DMS79 treated with DMSO at 0.1 percent for 48 hours (cell line): ENCODE measurements at regions not wholly inside any gene's neighbourhood (a gene's known extent, or its start where the extent isn't known, plus 50 kb on each side); places are given as distances from the start of the nearest gene placed in this dataset.

Experiments
- DNase-seq: peaks from one replicate; lab custom pipeline; 2025; lab: John Stamatoyannopoulos, UW

DNA sequence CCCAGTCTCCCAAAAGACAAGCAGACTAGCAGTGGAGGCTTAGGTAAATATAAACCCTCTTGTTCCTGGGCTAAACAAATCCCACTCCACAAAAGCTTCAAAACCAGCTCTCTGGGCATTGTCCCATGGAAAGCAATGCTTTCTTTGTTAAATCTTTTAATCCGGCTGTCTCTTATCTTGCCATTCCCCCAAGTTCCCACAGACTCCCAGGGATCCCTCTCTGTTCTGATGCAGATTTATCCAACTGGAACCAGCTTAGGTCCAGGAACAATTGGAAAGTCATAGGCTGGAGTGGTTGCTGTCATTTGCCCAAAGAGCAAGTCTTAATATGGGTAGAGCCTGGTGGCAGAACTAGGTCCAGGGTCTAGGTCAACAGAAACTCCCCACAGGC, 110.1 kb upstream of the ATP1A1 start:
- DNase-seq = no peak

DNA sequence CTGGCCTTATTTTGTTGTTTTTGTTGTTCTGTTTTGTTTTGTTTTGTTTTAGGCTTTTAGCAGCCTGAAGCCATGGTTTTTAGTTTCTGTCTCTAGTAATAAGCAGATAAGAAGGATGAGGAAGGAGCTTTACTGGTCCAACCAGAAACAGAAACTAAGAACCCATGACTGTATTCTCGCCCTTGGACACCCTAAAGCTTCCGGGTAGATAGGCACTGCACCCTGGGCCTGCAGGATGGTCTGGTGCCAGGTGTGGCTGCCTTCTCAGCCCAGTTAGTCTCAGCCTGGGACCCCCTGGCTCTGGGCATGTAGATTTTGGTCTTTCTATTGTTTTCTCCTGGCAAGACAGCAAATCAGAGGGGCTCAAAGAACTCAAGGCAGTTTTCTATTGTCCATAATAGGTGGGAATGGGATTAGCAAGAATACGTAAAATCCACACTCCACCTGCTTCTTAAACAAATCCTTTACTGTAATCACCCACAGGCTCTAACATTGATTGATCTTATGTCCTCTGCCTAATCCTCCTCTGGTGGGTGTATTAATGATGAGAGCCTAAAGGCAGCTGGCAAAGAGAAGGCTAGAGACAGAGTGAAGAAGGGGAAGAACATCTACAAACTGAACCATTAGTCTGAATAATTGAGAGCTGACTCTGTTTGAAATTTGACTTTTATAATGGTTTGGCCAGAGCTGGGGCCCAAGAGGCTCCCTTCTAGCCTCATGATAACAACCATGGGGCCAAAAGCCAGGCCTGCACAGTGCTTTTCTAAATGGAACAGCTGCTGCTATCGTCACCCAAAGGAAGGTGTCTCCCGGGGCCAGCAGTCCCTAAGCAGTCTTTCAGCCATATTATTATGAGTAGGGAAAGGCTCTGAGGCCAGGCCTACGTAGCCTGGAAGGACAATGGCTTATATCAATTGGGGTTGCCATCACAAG, 106.8 kb upstream of the ATP1A1 start:
- no peak for DNase-seq

DNA sequence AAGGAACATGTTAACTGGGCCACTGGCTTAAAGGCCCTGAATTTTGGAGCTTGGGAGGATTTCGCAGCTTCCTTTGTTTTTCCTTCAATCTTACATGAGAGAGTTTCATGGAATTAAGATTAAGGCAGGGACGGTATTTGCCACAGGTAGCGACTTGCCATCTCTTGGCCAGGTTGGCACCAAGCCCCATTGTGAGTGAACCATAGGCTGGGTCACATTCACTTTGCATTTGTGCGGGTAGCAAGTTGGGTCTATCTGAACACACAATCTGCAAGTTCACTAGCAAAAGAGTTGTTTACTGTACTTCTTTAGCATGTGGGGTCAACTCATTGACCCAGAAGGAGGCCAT, 106.2 kb upstream of the ATP1A1 start:
- no peak for DNase-seq

DNA sequence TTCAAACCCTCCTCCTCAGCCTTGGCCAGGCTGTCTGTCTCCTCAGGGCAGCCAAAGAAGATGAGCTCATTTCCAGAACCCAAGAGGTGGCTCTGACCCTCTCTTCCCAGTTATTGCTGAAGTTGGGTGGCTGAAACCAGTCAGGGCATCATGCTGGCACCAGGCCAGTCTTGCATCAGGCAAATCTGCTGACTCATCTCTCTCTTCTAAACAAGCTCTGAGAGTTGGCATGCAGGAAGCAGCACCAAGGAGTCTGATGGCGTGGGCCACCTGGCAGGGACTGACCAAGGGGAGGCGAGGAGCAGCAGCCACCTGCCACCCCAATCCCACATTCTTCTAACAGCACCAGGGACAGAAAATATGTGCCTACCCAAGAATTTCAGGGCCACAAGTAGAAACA, 104.8 kb upstream of the ATP1A1 start:
- DNase-seq = peak; percentile 85

DNA sequence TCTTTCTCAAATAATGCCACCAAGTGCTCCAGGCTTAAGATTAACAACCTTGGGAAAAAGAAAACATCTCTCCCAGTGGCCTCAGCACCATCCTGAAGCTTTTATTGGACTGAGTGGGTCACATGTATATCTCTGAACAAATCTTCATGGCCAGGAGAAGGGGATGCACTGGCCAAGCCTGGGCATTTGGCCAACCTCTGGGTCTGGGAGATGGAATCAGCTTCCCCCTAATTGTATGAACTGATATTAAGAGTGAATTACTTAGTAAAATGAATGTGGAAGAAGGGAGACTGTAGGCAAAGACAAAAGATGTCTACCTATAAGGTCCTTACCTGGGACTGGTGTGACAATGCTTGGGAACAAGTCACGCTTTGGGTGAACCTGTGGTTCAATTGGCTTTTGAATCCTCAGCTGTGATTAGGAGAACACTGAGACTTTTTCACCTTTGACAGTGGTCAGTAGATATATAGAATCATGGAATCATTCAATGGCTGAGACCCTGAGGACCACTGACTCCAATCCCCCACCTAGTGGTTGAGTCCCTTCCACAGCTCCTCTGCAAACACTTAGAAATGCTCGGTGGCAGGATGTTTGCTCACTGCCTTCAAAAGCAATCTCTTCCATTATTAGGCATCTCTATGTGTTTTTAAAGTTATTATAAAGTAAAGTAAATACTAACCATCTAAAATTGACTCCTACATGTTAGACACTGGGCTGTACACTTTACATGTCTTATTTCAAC, 102.6 kb upstream of the ATP1A1 start:
- DNase-seq = no peak

DNA sequence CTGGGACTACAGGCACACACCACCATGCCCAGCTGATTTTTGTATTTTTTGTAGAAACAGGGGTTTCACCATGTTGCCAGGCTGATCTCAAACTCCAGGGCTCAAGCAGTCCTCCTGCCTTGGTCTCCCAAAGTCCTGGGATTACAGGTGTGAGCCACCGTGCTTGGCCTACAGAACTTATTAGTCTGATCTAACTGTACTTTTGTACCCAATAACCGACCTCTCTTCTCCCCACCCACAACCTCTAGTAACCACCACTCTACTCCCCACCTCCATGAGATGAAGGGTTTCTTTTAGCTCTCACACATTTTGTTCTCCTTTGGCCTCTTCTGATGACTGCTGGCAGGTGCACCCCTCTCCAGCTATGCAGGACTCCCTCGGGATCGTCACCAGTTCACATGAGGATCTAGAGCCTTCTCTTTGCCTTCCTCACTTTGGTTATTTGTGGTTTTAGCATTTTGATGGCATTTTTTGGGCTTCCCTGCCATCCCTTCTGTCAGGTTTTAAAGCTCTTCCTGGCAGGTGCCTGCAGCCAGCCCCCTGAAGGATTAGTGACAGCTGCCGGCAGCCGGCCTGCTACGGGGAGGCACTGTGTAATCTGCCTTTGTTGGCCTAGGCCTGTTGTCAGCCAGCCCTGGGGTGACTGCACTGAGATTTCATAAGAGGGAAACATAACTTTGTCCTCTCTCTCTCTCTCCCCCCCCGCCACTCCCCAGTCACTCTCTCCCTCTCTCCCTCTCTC, 99.8 kb upstream of the ATP1A1 start:
- peak; percentile 10 for DNase-seq

DNA sequence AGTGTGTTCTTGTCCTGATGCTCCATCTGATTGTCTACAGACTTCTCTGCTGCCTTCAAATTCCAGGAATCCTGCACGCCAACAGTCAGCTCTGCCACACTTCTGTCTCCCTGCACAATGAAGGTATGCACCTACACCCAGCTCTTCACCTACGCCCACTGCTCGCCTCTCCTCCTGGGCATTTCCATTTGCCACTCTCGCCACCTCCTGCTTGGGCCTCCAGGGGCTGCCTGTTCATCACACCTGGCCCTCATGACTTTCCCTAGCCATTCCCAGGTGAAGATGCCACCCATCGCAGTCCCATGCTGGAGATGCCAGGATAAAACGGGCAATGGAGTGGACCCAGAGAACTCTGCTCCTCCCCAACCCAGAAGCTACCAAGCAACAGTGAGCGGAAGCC, 96.5 kb upstream of the ATP1A1 start:
- DNase-seq = no peak

DNA sequence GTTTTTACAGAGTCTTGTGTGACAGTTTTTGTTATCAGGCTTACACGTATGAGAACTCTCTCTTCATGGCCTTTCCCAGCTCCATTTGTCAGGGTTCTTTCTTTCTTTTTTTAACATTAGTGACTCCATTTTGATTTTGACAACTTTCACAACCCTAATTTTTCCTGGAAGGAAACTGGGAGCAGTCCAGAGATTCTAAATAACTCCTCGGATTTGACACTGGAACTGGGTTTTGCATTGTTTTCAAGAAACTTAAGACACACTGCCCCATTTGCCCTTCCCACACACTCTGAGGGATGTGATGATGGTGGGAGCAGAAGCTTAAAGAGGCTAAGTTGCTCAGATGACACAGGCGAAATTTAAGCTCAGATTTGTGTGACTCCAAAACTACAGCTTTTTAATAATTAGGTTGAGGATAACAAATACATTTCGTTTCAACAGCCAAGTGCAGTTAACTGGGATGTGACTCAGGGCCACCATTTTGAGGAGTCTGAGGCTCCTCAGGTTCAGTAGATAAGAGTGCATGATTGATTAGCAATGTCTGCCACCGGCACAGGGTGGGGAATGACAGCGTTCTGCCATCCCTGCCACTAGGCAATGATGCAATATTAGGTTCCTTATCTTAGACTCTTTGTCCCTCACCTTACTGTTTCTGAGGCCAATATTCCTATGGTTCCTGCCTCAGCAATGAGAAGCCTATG, 95.1 kb upstream of the ATP1A1 start:
- no peak for DNase-seq

DNA sequence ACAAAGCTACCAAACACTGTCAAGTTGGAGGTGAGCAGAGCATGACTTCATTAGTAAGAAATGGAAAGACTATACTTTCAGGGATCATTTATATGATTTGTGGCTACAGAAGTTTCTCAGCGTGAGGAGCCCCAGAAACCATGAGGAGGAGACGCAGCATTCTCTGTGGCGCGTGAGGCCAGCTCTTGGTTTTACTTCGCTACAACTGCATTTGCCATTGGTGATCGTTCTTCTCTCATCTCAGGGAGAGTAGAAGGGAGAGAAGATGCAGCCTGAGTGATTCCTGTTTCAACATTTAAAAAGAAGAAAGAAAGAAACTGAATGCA, 94.5 kb upstream of the ATP1A1 start:
- DNase-seq = no peak

DNA sequence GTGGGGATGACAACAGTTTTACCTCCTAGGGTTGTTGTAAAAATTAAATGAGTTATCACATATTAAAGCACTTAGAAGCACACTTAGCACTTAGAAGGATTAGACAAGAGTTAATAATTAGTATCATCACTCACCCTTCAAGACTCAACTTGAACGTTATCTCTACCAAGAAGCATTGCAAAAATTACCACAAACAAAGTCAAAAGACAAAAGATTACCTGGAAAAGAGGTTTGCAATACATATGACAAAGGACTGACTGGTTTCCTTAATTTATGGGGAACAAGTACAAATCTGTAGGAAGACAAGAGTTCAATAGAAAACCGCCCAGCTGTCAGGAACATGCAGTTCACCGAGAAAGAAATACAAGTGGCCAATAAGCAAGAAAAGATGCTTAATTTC, 93.3 kb upstream of the ATP1A1 start:
- DNase-seq = no peak

DNA sequence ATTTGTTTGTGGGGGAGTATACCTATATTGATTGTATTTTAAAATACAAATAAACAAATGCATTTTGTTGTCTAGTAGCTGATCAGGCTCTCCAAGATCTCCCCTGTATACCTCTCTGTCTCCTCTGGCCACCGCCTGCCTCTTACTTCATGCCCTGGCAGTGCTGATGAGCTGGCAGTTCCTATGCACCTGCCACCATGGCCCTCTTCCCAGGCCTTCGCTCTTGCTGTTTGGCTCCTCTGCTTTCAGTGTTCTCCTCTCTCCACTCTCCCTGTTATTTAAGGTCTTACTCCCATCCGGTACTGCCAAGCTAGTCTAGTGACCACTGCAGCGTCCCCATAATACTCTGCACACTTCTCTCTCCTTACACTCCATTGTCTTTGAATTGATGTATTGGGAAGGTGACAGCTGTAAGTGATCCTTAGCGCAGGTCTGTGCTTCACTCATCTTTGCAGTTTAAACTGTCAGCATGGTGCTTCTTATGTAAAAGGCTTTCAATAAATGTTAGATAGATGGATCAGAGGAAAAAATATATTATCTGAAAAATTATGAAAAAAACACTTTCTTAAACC, 88.1 kb upstream of the ATP1A1 start:
- DNase-seq = no peak

DNA sequence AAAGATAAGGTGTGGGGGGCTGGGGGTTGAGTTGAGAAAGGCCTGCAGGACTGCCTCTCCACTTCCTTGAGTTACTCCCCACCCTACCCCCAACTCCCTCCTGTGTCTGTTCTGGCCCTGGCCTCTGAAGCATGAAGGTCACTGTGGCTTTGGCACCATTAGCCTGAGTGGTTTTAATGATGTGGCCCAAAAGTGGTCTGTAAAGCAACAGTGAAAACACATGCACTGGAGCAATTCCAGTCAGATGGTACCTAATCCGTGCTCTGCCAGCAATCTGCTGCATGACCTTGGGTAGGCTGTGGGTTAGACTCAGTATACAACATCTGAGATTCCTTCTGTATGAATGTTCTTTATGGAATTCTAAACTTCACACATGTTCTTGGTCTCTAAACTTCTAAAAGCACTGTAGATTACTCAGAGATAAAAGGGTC, 86.5 kb upstream of the ATP1A1 start:
- no peak for DNase-seq

DNA sequence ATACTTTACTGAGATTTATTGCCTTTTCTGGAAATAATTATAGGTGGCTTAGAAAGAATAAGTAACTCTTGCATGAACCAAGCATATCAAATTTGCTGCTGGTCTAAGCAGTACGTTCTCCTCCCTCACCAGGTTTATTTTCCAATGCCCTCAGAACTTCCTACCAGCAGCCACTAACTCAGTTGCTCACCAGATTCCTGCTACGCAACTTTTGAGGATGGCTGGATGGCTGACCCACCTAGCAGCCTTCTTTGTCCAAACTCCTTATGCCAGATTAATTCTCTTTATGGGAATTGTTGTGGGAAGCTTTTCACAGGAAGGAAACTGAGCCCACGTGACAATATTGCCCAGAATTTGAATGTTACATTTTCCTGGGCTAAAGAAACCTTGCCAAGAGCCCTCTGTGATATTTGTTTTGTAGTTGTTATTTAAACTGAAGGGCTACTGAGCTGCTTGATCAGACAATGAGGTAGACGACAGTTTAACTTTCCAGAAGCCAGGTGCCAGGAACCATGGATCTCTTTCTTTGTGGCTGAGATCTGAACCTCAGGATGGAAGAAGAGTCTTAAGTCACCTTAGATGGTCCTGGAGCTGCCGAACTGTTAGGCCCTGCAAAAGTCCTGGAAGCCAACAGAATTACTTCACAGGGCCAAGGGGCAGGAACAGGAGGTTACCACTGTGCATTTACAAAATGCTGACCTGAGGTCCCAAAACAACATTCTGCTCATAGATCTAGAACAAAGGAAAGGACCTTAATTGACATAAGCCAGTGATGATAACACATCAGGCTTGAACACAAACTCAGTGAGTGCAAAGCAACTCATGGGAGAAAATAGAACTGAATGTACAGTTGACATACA, 85.5 kb upstream of the ATP1A1 start:
- no peak for DNase-seq

DNA sequence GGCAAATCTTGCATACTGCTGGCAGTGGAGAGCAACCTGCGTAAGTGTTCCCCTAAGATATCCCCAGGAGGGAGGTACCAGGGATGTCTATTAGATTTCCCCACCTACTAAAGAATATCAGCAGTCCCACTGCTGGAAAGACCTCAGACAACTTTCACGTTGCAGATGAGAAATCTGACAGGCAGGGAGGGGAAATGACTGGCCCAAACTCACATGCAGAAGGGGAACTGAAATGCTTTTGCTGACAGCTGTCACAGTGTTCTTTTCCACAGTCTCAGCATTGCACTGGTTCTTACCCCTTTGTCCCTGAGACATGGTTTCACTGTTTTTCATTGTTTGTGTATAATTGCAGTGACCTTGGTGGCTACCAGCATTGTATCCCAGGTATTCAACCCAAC, 84.8 kb upstream of the ATP1A1 start:
- no peak for DNase-seq

DNA sequence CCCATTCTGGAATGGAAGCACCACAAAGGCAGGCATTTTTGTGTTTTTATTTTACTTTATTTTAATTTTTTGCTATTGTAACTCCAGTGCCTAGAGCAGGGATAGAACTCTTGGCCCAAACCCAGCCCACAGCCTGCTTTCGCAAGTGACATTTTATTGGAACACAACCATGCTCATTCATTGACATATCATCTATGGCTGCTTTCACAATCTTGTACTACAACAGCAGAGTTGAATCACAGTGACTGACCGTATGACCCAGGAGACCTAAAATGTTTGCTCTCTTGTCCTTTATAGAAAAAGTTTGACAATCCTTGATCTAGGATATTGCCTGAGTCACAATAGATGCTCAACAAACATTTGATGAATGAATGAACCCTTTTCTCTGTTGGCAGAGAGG, 83.9 kb upstream of the ATP1A1 start:
- no peak for DNase-seq

DNA sequence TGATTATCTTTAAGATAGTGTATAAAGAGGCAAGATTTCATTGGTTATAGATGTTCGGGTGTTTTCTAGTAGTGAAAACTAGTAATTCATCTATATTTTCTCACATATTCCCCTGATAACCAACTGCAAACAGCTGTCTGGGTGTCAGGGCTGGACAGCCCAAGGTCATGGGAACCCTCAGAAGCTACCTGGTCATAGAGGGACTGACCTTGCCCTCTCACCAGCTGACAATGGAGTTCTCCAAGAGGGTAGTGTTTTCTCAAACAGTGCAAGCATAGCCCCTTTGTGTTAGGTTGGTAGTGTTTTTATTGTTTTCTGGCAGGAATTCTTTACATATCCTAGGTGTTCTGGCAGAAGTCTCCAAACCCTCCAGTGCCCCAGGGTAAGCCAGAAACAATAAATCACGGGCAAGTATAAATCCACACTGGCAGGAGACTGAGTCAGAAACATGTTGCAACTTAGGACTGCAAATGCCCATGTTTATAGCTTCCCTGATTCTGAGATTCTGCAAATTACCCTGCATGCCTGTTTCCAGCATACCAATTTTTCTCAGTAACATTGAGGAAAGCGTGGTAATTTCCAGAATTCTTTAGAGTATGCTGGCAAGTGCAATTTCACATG, 82.8 kb upstream of the ATP1A1 start:
- DNase-seq = no peak

DNA sequence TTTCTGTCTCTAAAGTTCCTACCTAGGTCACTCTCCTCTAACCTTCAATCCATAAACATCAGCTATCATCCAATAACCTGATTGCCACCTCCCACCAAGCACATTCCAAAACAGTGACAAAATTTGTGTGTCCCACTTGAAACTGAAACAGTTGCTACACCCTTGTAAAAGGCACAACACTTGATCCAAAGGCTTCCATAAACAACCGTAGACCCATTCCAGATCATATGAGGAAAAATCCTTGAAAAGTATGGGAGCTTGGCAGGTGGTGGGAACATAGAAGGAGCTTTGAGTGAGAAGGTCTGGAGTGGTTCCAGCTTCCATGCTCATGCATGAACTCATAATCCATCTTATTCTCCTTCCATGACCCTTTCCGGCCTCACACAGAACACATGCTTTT, 82.0 kb upstream of the ATP1A1 start:
- DNase-seq = no peak

DNA sequence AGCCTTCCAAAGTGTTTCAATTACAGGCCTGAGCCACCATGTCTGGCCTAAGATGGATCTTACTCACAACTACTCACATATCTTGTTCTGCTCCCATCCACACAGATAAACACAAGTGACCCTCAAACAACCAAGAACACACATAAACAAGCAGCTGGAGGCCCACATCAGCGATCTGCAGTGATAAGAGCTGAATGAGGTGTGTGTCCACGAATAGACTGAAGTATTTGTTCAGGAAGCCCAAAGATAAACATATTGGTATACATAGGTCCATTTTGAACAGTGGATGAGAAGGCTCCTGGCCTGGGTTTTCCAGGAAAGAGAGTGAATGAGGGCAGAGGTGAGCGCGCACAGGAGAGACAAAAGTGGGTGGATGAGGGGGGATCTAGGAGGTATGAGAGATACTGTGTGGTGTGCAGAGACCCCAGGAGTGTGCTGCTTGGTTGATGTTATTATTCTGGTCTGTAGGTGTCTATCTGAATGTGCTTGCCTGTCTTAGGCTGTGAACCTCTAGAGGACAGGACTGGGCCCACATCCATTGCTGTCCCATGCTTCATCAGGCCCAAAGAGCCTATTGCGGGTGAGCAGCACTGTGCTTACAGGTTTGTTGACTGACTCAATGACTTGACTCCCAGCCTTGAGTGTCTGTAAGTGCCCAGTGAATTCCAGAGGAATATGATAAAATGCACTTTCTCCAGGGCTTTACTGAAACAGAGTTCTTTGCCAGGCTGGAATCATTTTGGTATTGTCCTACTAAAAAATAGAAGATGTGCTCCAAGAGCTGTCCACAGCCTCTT, 79.9 kb upstream of the ATP1A1 start:
- DNase-seq = no peak

DNA sequence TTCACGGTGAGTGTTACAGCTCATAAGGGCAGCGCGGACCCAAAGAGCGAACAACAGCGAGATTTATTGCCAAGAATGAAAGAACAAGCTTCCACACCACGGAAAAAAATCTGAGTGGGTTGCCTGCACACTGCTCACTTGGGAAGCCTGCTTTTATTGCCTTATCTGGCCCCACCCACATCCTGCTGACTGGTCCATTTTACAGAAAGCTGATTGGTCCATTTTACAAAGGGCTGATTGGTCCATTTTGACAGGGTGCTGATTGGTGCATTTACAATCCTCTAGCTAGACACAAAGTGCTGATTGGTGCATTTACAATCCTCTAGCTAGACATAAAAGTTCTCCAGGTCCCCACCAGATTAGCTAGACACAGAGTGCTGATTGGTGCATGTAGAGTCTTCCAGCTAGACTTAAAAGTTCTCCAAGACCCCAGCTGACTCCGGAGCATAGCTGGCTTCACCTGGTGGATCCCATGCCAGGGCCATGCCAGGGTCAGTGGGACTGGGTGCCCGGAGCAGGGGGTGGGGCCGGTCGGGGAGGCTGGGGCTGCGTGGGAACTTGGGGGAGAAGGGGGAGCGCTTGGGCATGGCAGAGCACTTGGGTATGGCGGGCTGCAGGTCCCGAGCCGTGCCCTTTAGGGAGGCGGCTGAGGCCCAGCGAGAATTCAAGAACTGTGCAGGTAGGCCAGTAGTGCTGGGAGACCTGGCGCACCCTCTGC, 75.4 kb upstream of the ATP1A1 start:
- no peak for DNase-seq
